ENCODE measurements at regions not wholly inside any gene's neighbourhood (a gene's known extent, or its start where the extent isn't known, plus 50 kb on each side); places are given as distances from the start of the nearest gene placed in this dataset.

DNA sequence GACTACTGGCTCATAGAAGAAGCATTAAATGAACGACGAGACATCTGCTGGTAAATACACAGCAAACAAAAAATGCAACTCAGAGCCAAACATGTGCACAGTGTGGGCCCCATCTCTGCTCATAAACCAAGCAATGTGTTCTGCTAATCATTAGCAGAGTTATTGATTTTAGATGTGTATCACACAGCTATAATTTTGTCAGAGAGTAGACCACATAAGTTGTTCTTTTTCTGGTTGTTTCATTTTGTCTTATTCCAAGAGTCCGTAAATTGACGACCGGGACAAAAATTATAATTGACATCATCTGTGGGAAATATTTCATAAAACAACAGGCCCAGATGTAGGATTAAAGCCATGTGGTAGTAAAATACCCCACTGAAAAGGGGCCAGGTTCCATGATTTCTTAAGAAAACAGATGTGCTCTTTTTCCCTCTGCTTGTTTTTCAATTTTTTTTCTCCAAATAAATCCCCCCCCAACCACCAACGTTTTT lies 423.6 kb downstream of the HAO1 start:
- Histone ChIP-seq H3K9me2 (replicated peaks; ENCODE audit: low read depth, low read length) (no peaks in the 10 kb centered on the region), H2AFZ (ENCODE audit: low read length) (no peak overlapping the region), H3K4me1 (ENCODE audit: insufficient read depth, low read length, poor library complexity, severe bottlenecking) (no peaks in the 10 kb centered on the region), H3K79me2 (ENCODE audit: insufficient read depth, low read length) (no peaks in the 10 kb centered on the region), H3K4me2 (ENCODE audit: low read depth, low read length, poor library complexity, severe bottlenecking) (no peak overlapping the region), H3K9me3 (ENCODE audit: insufficient read depth, low read depth, low read length) (no peaks in the 10 kb centered on the region), H3K36me3 (ENCODE audit: insufficient read depth, low read length) (no peaks in the 10 kb centered on the region), H3K9ac (ENCODE audit: low read depth, low read length, poor library complexity, severe bottlenecking) (no peak overlapping the region), H3F3A (ENCODE audit: low read depth) (no peaks in the 10 kb centered on the region), H4K20me1 (ENCODE audit: insufficient read depth, low read length, poor library complexity, severe bottlenecking) (no peaks in the 10 kb centered on the region), H3K27me3 (ENCODE audit: insufficient read depth, low read length, poor library complexity, severe bottlenecking) (no peaks in the 10 kb centered on the region), H3K4me3 (ENCODE audit: low read length, poor library complexity, severe bottlenecking) (no peak overlapping the region)
- TF ChIP-seq, protein P1, sequence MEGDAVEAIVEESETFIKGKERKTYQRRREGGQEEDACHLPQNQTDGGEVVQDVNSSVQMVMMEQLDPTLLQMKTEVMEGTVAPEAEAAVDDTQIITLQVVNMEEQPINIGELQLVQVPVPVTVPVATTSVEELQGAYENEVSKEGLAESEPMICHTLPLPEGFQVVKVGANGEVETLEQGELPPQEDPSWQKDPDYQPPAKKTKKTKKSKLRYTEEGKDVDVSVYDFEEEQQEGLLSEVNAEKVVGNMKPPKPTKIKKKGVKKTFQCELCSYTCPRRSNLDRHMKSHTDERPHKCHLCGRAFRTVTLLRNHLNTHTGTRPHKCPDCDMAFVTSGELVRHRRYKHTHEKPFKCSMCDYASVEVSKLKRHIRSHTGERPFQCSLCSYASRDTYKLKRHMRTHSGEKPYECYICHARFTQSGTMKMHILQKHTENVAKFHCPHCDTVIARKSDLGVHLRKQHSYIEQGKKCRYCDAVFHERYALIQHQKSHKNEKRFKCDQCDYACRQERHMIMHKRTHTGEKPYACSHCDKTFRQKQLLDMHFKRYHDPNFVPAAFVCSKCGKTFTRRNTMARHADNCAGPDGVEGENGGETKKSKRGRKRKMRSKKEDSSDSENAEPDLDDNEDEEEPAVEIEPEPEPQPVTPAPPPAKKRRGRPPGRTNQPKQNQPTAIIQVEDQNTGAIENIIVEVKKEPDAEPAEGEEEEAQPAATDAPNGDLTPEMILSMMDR (conservative IDR thresholded peaks at IDR 0.05; ENCODE audit: low read length): no peak
- TF ChIP-seq EZH2phosphoT487 (IDR thresholded peaks at IDR 0.05; ENCODE audit: borderline replicate concordance): no peak

GRCh38 chr20:7520361-7520760 lies 419.9 kb downstream of the HAO1 start:
- no peaks in the 10 kb centered on the region for H3K9me3 ChIP-seq (ENCODE audit: insufficient read depth, low read depth, low read length)
- H3K4me3 ChIP-seq (ENCODE audit: low read length, poor library complexity, severe bottlenecking): no peak overlapping the region
- H3K79me2 ChIP-seq (ENCODE audit: insufficient read depth, low read length): no peaks in the 10 kb centered on the region
- H2AFZ ChIP-seq (ENCODE audit: low read length): no peak overlapping the region
- no peaks in the 10 kb centered on the region for H3K27me3 ChIP-seq (ENCODE audit: insufficient read depth, low read length, poor library complexity, severe bottlenecking)
- no peaks in the 10 kb centered on the region for H3K9me2 ChIP-seq (replicated peaks; ENCODE audit: low read depth, low read length)
- H4K20me1 ChIP-seq (ENCODE audit: insufficient read depth, low read length, poor library complexity, severe bottlenecking): no peaks in the 10 kb centered on the region
- TF ChIP-seq, protein P1 (conservative IDR thresholded peaks at IDR 0.05; ENCODE audit: low read length): no peak
- no peak for TF ChIP-seq EZH2phosphoT487 (IDR thresholded peaks at IDR 0.05; ENCODE audit: borderline replicate concordance)
- H3K9ac ChIP-seq (ENCODE audit: low read depth, low read length, poor library complexity, severe bottlenecking): no peak overlapping the region
- H3K36me3 ChIP-seq (ENCODE audit: insufficient read depth, low read length): no peaks in the 10 kb centered on the region
- no peaks in the 10 kb centered on the region for H3F3A ChIP-seq (ENCODE audit: low read depth)
- H3K4me2 ChIP-seq (ENCODE audit: low read depth, low read length, poor library complexity, severe bottlenecking): no peak overlapping the region
- no peaks in the 10 kb centered on the region for H3K4me1 ChIP-seq (ENCODE audit: insufficient read depth, low read length, poor library complexity, severe bottlenecking)

- TF ChIP-seq, protein P1 (conservative IDR thresholded peaks at IDR 0.05; ENCODE audit: low read length): no peak
- no peak for TF ChIP-seq EZH2phosphoT487 (IDR thresholded peaks at IDR 0.05; ENCODE audit: borderline replicate concordance)
- Histone ChIP-seq H3K9me3 (ENCODE audit: insufficient read depth, low read depth, low read length) (no peaks in the 10 kb centered on the region), H3K4me2 (ENCODE audit: low read depth, low read length, poor library complexity, severe bottlenecking) (no peak overlapping the region), H2AFZ (ENCODE audit: low read length) (no peak overlapping the region), H3K4me1 (ENCODE audit: insufficient read depth, low read length, poor library complexity, severe bottlenecking) (no peaks in the 10 kb centered on the region), H3F3A (ENCODE audit: low read depth) (no peaks in the 10 kb centered on the region), H3K9ac (ENCODE audit: low read depth, low read length, poor library complexity, severe bottlenecking) (no peak overlapping the region), H3K4me3 (ENCODE audit: low read length, poor library complexity, severe bottlenecking) (no peak overlapping the region), H3K27me3 (ENCODE audit: insufficient read depth, low read length, poor library complexity, severe bottlenecking) (no peaks in the 10 kb centered on the region), H3K36me3 (ENCODE audit: insufficient read depth, low read length) (no peaks in the 10 kb centered on the region), H3K9me2 (replicated peaks; ENCODE audit: low read depth, low read length) (no peaks in the 10 kb centered on the region), H4K20me1 (ENCODE audit: insufficient read depth, low read length, poor library complexity, severe bottlenecking) (no peaks in the 10 kb centered on the region), H3K79me2 (ENCODE audit: insufficient read depth, low read length) (no peaks in the 10 kb centered on the region)
Observed at GRCh38 chr20:7523288-7523687, 417.0 kb downstream of the HAO1 start.
